GM12891 (cell line): ENCODE measurements at regions not wholly inside any gene's neighbourhood (a gene's known extent, or its start where the extent isn't known, plus 50 kb on each side); places are given as distances from the start of the nearest gene placed in this dataset.

Experiments used
- PAX5 ChIP-seq: IDR thresholded peaks from 2 replicates; pipeline ENCODE4 v1.6.1; 2011; ENCODE audit warnings: low read length, moderate library complexity, mild to moderate bottlenecking; ENCODE audit not compliant: insufficient read depth, severe bottlenecking
- POLR2A ChIP-seq: IDR thresholded peaks from 2 replicates; pipeline ENCODE4 v1.6.1; 2011; ENCODE audit warnings: low read depth, low read length, control low read depth
- POLR2AphosphoS5 ChIP-seq: IDR thresholded peaks from 2 replicates; pipeline ENCODE4 v1.6.1; 2011; ENCODE audit warnings: low read depth, low read length, control low read depth
- POU2F2 ChIP-seq: IDR thresholded peaks from 2 replicates; pipeline ENCODE4 v1.6.1; 2011; ENCODE audit warnings: low read depth, mild to moderate bottlenecking, control low read depth, low read length, moderate library complexity
- SPI1 ChIP-seq: IDR thresholded peaks from 2 replicates; pipeline ENCODE4 v1.6.1; 2011; ENCODE audit warnings: low read depth, low read length, control low read depth
- TAF1 ChIP-seq: IDR thresholded peaks from 2 replicates; pipeline ENCODE4 v1.6.1; 2011; ENCODE audit warnings: low read depth, low read length, control low read depth

GRCh38 chr5:8280711-8281363 lies 411.9 kb downstream of the MTRR start:
- TF ChIP-seq PAX5 (no peak), POLR2AphosphoS5 (no peak), TAF1 (no peak), POLR2A (no peak), SPI1 (no peak), POU2F2 (no peak)
